NCI-H2107 treated with DMSO at 0.1 percent for 48 hours (cell line): ENCODE measurements at regions not wholly inside any gene's neighbourhood (a gene's known extent, or its start where the extent isn't known, plus 50 kb on each side); places are given as distances from the start of the nearest gene placed in this dataset.

Experiments used
- DNase-seq: peaks from one replicate; lab custom pipeline; 2025; ENCODE audit not compliant: unreplicated experiment; lab: John Stamatoyannopoulos, UW

DNA sequence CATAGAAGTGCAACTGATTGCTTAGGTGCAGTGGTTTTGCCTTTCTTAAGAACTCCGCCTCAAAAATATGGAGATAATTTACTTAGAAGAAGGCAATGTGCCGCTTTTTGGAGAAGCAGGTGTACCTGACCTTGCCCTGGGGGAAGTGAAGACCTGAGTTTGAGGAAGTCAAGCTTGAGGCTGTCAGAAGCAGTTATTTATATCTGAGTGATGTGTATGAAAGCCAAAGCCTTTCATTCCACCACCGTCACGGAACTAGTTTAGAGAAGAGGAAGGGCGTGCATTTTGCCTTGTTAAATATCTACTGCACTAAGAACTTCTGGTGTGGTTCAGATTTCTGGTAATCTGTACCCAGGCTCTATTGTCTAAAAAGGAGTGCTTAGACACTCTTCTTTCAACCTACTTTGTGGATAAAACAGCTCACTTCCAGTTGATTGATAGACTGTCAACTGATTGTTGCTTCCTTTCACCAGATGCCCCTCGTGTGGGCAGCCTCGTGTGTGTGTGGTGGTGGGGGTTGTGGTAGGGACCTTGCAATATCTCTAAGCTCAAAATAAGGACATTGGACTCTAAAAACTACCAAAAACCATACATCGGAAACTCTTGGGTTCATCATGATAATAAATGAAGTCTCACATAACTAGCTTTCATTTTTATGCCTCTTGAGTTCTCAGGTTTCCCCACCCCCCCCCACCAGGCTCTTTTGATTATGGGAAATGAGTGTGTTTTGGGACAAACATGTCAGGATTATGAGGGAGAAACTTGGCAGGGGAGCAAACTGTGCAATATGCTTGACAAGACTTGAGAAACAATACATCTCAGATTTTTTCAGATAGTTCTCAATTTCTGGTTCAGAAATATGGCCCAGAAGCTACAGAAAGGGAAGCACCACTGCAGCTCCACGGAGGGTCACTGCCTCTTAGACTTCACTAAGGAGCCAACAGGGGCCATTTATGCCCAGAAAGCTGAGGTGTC lies 78.6 kb downstream of the ARF6 start:
- DNase-seq = peak; percentile 78

DNA sequence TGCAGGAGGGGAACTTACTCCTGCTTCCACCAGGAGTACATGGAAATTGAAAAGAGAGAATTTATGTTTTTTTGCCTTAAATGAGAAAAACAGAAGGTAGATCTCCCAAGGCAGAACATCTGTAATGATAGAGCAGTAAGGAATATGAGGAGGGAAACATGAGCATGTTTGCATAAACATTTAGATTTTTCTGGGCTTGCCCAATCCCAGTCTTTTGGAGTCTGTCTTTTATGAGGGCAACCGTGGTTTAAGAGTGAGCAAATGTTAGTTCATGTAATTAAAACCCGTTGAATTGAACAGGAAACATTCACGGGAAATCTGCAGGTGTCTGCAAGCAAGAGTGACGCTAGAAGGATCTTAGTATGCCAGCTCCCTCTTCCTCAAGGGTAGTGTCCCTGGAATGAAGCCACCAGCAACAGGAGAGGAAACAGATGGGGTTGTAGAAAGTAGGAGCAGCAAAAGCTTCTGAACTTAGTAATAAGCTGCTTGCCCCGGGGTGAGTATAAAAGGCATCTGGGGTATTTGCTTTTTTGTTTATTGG lies 79.3 kb downstream of the ARF6 start:
- DNase-seq = peak; percentile 86

DNA sequence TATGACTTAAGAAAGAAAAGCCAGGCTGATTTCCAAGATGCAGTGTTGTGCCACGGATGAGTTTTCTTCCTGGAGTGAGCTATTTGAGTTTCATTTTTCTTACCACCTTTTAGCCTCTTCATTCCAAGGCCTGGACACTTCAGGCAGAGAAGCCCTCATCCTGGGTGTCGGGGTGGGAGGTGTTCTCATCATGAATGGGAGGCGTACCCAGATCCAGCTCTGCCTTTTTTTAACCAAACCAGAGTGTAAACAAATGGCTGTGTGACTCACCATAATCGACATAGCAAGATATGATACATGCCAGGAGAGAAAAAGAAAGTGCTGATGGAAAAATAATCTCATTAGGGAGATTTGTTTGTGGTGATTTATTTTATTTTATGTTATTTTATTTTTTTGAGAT lies 79.9 kb downstream of the ARF6 start:
- peak; percentile 77 for DNase-seq

DNA sequence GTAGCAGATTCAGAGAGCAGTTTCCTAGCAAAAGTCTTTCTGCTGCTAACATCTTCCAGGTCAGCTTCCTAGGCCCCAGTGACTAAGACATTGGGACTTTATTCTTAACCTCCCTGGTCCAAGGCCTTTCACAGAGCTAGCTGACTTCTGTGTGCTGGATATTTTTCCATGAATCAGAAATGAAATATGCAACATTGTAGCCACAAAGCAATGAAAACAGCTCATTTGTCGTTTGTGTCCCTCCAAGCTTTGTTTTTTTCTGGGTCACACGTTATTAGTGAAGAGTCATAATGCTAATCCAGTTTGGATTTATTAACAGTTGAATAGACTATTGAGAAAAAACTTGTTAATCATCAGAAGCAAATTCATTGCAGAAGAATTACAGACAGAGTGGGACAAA lies 82.4 kb downstream of the ARF6 start:
- no peak for DNase-seq

DNA sequence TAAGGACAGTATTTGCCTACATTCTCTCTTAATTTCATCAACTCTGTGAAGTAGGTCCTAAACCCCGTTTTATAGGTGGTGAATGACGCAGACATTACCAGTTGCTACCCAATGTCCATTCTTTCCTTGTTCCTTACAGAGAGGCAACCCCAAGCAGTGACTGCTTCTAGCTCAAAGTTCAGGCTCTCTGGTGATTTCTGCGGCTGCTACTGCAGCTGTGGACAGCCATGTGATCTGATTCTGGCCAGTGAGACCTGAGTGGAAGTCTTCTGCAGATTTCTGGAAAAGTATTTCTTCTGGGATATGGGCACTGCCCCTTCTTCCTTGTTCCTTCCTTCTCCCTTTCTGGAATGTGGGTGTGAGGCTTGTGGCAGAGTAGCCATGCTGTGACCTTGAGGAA lies 82.9 kb downstream of the ARF6 start:
- no peak for DNase-seq

DNA sequence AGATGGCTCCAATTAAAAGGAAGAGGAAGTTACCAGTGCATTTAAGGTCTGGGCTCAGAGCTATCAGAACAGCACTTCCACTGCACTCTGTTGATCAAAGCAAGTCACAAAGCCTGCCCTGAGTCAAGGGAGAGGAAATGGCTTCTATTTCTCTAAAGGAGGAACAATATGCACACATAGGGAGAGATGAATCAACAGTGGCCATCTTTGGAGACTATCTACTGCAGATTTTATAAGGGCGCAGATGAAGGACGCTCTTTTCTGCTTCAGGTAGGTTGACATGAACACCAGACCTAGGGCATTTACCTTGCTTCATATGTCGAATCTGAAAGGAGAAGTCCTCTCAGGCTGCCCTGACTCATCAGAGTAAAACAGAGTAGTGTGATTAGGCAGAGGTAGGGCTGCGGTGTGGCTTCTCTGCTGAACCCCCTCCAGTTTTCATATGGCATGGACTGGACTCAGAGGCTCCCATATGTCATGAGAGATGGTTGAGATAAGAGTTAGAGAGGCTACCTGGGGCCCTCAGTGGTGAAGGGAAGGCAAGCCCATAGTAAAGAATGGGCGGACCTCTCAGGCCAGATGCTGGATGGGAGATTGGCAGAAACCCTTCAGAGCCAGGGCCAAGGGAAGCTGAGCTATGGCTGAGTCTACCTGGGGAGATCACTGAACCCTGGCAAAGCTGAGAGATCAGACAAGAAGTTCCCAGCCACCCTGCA lies 84.4 kb downstream of the ARF6 start:
- no peak for DNase-seq

DNA sequence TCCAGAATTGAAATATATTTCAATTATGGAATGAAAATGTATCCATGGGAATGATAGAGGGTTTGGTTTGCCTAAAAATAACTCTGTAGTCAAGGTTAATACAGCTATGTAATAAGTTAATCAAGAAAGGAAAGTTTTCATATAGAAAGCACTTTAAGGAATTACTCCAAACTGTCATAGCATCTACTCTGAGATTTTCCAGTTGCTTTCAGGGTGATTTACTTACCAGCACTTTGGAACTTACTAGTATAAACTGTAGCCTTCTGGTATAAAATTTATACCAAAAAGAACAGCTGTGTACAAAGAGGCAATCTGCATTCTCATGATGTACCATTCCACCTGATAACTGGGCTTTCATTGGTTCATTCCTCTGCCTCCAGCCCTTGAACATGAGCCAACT lies 87.1 kb downstream of the ARF6 start:
- no peak for DNase-seq

DNA sequence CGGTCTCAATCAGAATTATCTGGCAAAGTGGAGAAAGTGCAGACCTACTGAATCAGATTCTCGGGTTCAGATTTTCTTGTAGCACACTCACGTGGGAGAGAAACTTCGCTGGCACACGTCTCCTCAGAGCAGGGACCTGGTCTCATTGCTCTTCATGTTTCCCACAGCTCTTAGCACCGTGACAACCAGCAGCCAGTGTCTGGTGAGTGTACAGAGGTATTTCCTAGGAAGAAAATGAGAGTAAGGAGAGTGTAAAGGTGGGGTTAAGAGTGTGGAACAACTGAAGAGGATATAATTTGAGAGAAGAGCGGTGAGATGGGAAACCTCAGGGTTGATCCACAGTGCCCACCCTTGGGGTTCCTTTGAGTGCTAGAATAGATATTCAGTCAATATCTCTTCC lies 89.2 kb downstream of the ARF6 start:
- no peak for DNase-seq

DNA sequence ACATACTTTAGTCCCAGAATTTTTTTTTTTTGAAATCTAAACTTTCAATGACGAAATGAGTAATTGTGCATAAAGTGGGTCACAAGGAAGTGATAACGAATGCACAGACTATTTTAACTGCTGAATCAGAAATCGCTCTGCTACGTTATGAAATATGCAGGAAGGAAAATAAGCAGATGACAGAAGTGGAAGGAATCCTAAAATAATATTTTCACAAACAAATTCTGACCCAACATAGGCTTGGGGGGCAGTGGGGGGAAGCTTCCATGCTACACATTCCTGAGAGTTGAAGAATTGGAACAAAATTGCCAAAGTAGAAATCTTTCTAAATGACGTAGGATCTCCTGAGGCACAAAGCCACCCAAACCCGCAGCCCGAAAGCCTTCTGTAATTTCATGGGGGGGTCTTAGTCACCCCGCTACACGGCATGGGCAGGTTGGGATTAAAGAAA lies 89.6 kb downstream of the ARF6 start:
- DNase-seq = no peak

DNA sequence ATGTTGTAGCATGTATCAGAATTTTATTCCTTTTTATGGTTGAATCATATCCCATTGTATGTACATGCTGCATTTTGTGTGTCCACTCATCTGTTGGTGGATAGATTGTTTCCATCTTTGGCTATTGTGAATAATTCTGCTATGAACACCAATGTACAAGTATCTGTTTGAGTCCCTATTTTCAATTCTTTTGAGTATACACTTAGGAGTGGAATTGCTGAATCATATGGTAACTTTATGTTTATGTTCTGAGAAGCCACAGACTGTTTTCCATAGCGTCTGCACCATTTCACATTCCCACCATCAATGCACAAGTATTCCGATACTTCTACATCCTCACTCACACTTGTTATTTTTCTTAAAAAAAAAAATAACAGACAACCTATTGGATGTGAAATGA lies 91.5 kb downstream of the ARF6 start:
- DNase-seq = no peak

DNA sequence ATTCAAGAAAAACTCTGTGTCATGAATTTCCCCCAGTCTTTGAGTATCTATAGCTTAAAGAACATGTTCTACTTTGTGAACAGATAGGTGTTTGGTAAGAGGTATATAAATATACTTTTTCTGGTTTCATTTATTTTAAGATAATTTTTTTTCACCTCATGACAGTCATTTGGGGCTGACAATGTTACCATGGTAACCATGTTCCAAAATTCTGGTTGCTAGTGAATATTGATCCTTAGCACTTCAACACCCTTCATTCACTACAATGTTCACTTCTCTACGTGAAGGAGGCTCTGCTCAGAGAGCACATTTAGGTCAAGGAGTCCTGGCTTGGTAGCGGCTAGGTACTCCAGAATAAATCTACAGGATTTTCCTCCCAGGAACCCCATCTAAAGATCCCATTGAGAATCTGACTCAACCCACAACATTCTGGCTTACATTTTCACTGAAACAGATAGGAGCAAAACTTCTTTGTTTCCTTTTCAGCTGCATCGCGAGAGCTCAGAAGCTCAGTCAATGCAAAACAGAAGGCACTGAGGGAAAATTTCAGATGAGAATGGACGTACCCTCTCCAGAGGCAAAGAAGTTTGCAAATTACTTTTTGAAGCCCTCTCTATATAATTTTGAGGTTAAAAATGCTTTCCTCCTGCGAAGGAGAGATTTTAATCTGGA lies 93.6 kb downstream of the ARF6 start:
- no peak for DNase-seq

DNA sequence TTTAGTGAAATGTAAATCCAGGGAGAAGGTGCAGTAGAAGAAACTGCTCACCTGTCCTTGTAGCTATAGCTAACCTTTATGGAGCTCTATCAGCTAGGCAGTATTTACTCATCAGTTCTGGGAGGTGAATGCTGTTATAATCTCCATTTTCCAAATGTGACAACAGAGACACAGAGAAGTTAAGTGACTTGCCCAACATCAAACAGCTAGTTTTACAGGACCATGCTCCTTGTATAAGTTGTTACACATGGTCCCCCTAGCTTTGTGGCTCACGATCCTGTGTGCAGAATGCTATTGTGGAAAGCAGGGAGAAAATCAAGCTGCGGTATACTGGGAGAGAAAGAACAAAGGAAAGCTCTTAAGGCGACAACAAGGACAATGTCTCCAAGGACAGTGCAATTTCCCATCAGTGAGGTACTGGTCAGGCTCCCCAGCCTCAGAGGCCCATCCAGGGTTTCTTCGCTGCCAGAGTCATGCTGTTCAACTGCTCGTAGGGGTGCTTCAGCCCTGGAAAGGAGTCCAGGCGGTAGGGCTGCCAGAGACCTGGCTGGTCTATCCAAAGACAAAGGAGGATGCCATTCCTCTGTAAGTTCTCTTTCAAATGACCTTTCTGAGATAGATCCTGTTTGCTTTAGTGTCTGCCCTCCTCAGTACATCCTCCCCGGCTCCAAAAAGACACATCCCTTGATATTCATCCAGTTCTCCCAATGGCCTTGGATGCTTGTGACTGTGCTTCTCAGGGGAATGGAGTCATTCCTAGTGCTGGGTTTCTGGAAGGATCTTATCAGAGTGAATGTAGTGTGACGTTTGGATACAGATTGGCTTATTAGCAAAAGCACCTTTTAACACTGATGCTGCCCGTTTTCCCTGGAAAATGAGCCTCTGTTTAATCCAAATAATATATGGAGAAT lies 95.5 kb downstream of the ARF6 start:
- no peak for DNase-seq

DNA sequence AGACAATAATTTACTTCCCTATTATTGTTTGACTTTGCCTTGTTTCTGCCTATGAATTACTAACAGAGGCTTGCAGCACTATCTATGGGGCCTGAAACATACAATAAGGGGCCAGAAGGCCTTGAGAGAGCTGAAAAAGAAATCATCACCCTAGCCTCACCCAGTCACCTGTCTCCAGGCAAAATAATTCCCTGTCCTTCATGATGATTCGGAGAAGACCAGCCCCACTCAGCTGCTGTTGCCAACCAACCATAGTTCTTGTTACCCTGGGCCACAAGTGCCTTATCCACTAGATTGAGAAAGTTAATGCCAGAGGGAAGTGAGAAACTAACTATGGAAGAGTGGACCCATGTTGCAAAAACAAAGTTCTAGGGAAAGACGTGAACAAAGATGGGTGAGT lies 97.1 kb downstream of the ARF6 start:
- DNase-seq = no peak

DNA sequence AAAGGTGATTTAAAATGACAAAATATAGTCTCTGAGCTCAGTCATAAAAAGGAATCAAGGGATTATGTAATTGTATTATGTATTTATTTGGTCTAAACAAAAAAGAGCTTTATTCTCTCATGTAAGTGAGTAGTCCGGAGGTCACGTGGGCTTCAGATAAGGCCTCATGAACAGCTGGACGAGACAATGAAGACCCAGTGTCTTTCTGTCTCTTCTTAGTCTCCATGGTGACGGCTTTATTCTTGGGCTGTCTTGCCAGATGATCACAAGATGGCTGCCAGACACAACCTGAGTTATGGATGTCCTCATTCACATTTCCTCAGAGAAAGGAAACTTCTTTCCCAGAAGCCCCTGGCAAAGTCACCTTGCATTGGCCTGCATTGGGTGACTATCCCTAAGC lies 98.6 kb downstream of the ARF6 start:
- no peak for DNase-seq

DNA sequence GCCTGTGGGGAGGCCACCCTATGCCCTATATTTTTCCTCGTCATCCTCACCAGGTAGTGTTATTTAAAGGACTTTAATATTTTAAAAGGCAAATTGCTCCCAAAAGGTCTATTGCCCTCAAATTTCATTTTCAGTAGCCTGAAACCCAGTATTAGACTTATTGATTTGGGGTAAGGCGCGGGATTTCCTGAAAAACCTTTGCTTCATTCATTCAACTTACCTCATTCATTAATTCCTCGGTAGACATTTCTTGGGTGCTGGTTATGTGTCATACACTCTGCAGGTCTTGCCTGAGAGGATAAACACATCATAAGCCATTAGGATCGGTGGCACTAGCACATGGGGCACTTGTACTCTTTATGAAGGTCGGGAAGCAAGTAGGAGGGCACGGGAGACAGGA lies 99.2 kb downstream of the ARF6 start:
- DNase-seq = no peak

DNA sequence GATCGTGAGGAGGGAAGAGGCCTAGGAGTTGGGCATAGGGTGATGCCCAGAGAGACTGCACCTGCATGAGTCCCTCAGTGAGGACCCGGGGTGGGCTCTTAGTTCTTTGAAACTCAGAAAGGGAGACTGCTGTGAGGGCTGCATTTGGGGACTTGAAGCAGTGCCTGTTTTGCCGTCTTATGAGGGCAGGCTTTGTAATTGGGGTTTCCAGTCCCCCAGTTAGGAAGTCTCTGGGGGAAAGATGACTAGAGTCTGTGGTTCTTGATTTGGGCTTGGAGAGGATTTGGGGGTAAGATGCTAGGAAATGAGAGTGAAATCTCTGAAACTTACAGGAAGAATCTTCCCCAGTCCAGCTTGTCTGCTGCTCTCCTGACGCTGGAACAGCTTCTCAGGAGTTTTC lies 99.6 kb downstream of the ARF6 start:
- no peak for DNase-seq

DNA sequence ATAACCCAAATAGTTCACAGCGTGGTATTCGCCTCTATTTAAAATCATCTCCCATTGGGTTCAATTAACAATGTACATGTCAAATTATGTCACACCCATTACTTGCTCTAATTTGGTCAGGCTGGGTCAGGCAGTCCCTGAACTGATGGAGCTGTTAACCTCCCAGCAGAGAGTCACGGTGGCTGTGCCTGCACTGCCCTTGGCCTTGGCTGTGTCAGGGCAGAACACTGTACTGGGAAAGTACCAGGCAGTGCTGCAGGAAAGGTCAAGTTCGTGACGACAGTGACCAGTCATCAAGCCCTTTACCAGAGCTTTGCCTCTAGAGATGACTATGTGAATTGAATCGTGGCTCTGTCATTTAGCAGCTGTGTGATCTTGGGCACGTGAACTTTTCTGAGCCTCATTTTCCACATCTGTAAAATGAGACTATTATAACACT lies 100.0 kb downstream of the ARF6 start:
- no peak for DNase-seq

DNA sequence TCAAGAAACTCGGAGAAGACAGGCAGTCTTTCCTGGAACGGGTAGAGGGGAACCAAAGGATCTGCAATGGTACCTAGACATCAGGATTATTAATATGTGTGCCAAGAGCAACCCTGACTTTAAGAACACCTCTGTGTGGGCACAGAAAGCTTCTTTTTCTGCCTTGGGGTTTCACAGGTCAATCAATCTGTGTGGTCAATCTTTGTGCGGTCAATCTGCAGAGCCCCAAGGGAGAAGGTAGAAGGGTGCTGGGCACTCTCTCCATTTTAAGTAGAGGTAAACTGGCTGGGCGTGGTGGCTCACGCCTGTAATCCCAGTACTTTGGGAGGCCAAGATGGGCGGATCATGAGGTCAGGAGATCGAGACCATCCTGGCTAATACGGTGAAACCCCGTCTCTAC lies 100.7 kb downstream of the ARF6 start:
- DNase-seq = no peak

DNA sequence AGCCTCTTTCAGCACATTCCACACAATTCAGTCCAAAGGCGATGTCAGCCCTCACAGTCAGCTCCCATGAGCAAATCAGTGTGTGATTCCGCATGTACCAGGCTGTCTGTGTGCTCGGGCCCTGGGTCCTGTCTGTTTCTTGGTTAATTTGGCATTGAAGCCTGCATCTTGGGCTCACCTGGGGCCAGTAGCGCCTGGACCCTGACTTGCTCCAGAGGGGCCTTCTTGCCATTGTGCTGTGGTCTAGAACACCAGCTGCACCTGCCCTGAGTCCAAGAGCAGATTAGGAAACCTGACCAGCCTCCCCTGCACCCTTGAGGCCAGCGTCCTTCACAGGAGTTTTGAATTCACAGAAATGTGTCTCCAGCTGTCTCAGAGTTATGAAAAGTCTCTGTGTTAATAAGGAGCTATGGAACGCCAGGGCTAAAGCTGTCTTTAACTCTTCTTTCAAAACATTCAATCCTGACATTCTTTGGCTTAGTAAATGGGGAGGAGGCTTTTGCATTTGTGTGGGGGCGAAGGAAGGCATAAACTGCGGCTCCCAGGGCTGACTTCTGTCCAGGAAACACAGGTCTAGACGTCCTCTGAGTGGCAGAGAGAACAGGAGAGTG lies 102.2 kb downstream of the ARF6 start:
- no peak for DNase-seq

DNA sequence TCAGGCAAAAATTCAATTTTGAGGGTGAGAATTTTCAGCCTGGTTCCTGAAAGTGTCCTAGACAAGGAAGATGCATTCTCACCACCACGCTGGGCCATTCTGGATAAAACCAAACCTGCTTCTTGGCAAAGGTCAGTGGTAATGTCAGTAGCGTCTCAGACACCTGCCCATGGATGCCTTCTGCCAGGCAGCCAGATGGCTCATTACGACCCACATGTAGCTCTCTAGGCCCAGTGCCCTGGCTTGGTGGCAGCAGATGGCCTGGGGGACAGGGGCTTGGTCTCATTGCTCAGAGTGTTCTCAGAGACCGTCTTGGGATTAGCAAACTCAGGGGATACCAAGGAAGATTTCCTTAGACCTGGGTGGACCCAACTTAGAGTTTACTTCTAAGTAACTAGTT lies 105.1 kb downstream of the ARF6 start:
- no peak for DNase-seq
